Medulla oblongata (tissue), 1 donor: ENCODE measurements at regions not wholly inside any gene's neighbourhood (a gene's known extent, or its start where the extent isn't known, plus 50 kb on each side); places are given as distances from the start of the nearest gene placed in this dataset.

Experiments used
- DNase-seq: peaks from one replicate; pipeline ENCODE4 v3.0.0-alpha.2; 2015; ENCODE audit errors: extremely low spot score

DNA sequence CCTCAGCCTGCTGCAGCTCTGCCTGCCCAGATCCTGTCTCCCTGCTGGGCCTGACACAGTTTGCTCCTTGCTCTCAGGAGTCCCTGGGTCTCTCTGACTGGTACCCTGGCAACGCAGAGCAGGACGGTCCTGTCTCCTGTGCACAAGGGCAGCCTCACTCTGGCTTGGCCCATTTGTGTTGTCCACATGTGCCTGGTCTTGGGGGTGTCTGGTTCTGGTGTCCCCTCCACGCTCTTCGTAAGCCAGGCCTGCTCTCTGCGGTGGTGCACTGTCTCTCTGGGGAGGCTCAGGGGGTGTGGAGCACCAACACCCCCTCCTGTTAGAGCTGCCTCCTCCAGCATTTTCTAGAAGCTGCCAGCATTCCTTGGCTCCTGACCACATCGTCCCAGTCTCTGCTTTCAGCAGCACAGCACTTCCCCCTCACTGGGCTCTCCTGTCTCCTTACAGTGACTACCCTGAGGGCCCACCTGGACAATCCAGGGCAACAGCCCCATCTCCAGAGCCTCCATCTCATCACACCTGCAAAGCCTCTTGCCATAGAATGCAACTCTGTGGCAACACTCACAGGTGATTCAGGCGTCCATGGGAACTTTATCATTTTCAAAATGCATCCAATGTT is 235.6 kb upstream of the HS6ST1 start:
- DNase-seq, result no peak

DNA sequence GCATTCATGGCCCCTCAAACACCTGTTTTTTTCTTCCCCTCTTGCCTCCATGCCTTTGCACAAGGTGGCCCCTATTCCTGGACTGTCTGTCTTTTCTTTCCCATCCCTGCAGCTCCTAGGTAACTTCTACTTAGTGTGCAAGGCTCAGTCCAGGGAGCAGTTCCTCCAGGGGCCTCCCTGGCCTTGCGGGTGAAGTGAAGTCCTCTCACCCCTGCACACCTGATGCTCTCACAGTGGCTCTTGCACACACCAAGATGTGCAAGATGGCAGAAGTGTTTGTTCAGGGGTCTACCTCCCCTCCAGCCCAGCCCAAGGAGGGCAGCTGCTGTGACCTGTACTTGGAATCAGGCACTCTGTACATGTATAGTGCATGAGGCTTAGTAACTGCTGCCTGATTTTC is 236.8 kb upstream of the HS6ST1 start:
- no peak for DNase-seq

DNA sequence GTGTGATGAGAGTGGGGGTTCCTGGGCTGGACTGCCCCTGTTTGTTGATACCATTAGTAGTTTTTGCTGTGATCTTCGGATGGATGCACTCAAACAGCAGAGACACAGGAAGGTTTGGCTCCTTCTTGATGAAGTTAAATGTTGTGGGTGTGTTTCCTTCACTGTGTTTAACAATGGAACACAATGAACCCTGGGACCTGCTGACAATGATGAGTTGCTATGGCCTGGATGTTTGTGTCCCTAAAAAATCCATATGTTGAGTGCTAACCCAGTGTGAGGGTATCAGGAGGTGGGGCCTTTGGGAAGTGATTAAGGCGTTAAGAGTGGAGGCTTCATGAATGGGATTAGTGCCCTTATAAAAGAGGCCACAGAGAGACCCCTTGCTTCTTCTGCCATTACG is 237.4 kb upstream of the HS6ST1 start:
- no peak for DNase-seq

DNA sequence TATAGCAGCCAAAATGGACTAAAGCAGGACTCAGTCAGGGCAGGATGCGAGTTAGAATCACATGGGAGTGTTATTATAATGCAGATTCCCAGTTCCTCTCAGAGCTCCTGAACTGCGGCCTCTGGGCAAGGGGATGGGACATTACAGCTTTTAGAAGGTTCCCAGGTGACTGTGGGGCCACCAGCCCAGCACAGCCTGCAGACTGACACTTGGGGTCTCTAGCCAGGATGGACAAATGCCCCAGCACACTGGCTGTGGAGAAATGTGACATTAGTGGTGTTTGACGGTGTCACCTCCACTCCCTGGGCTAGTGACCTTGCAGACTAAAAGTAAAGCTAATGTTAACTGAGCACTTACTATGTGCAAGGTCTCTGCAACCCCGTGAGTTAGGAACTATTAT is 238.0 kb upstream of the HS6ST1 start:
- DNase-seq, result no peak

DNA sequence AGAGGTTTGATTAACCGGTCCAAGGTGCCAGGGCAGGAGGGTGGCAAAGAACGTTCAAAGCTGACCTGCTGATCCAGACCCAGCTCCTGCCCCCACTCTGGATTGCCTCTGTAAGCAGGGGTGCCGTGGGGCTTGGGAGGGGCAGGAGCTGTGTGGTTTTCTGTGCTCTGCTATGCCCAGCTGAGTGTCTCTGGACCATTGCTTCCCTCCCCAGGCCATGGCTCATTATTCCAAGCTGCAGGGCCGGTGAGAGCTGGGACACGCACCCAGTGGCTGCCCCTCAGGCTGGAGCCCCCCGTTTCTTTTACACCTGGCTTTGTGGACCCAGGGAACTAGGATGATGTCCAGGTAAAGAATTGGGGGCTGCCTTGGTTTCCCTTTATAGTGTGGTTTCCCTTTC is 238.4 kb upstream of the HS6ST1 start:
- DNase-seq, result no peak

DNA sequence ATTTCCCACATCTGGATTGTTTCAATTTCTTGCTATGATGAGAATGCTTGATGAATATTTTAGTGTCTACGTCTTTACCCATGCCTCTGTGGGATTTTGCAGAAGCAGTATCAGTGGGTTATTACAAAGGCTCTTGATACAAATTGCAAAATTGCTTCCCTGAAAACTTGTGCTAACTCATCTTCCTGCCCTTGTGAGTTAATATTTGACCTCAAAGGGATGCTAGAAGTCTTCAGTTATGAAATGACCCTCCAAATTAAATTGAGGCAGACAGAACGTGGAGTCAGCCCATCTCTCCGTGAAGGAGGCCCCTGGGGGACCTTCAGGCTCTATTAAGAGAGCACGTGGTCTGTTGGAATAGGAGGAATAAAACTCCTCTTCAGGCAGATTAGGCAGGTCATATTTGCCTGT is 239.2 kb upstream of the HS6ST1 start:
- DNase-seq, result no peak

DNA sequence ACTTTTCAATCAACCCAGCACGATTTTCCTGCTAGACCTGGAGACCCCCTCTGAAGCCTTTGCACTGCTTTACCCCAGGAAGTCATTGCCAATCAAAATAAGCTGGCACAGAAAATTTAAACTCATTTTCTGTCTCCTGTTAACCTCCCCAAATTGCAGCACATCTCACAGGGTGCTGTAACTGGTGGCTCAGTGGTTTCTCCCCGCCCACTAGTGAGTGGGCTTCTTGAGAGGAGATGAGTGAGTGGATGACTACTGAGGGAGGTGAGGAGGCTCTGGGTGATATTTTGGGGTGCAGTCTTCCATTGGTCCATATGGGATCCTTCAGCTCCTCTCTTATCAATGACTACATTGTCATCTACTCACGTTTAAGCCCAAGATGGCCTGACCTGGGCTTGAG is 239.8 kb upstream of the HS6ST1 start:
- no peak for DNase-seq

DNA sequence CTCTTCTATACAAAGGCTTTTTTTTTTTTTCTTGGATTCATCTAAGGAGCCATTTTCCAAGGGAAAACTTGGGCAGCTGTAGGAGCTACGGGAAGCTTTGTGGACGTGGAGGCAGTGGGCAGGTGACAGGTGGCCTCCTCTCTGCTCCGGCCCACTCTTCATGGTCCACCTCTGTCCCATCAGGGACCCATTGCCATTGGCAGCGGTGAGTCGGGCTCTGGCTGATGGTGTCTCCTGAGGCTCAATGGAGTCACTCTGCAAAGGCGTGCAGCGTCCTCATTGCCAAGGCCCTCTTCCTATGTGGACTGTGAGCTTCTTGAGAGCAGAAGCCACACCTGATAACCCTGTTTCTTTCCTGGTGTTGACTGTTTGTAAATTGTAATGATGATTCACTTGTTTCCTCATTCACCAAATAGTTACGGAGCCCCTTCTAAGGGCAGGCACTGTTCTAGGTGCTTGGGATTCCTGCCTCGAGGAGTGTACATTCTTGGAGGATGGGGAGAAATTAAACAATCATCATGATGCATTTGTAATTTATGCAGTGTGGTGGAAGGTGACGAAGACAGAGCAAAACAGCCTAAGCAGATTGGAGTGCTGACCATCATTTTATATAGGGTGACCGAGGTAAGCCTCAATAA is 240.3 kb upstream of the HS6ST1 start:
- no peak for DNase-seq

DNA sequence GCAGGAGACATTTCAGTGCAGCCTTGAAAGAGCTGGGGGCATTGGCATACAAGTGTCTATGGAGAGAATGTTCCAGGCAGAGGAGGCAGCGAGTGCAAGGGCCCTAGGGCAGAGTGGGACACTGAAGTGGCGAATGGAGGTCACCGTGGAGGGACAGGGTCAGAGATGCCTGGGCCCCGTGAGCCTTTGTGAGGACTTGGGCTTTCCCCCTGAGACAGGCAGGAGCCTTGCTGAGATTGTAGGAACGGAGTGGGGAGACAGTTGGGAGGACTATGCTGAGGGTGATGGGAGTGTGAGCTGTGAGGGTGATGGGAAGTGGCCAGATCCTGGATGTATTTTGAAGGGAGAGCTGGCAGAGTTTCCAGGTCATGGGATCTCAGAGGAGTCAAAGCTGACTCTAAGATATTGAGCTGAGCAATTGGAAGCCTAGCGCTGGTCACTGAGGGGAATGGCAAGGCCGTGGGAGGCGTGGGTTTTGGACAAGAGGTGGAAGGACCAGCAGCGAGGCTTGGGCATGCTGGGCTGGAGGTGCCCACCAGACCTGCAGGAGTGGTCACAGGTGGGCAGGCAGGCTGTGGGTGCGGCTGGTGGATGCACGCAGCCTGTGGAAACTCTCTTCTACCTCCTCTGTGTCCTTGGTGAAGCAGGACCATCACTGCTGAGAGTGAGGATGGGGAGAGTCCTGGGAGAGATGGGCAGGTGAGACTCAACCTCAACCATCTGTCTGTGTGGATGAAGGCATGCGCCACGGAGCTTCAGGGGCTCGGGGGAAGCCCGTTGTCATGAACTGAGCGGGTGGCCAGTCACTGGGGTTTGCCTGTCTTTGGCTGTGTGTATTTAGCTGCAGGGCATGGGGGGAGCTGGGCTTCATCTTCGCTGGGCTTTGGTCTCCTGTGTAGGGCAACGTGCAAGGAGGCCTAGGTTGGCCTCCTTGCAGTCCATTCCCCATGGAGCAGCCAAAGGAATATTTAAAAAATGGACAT is 241.2 kb upstream of the HS6ST1 start:
- DNase-seq, result no peak

DNA sequence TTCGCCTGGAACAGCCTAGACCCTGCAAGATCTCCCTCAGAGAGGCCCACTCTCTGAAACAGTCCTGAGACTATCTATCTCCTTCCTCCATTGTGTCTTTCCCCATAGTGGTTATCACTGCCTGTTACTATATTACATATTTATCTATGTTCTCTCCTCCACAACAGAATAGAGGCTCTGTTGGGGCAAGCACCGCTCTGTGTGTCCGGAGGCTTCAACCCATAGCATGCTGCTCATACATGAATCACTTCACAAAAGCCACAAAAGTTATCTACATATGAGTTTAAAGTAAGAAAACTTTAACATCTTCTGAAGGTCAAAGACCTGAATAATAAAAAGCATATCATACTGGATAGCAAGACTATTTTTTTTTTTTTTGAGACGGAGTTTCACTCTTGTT is 242.1 kb upstream of the HS6ST1 start:
- no peak for DNase-seq

DNA sequence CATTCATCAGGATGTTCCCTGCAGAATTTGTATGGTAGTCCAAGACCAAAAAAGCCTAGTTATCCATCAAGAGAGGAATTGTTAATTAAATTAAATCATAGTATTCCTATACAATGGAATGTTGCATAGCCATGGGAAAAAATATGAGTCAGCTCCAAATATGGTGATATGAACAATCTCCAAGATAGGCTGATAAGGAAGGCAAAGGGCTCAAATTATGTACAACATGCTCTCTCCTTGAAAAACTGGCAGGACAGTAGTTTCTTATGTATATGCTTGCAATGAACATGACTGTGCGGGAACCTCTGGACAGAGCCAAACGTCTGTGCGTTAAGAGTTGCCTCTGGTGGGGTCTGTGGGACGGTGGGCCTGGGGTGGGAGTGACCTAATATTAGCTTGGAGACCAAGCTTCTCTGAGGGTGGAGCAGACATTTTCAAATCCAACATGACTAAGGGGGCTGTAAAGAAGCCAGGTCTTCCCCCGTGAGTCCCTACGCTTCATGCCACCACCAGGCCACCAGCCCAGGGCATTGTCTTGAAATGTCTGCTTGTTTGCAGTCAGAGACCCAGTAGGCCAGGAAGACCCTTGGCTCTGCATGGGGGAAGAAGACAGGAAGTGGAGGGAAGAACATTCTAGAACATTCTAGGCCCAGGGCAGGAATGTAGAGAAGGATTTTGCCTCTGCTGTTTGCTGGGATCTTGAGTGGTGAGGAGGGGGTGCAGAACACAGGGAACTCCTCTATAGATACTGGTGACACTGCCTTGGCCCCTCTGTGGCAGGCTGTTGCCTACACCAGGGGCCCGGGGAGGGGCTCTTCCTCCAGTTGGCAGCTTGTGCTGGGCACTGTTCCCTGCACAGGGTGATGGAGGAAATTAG is 244.0 kb upstream of the HS6ST1 start:
- DNase-seq, result no peak

DNA sequence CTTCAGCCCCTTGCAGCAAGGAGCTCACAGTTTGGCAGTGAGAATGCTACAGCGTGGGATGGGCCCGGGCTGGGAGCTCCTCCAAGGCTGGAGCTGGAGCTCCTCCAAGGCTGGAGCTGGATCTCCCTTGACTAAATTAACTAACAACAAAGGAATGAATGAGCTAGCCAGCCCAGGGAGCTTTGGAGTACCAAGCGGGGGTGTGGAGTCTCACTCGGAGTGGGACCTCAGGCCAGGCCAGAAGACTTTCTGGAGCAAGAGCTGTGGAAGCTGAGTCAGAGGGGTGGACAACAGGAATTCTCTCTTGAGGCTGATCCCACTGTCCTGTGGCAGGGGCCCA is 244.7 kb upstream of the HS6ST1 start:
- peak; percentile 82 for DNase-seq

DNA sequence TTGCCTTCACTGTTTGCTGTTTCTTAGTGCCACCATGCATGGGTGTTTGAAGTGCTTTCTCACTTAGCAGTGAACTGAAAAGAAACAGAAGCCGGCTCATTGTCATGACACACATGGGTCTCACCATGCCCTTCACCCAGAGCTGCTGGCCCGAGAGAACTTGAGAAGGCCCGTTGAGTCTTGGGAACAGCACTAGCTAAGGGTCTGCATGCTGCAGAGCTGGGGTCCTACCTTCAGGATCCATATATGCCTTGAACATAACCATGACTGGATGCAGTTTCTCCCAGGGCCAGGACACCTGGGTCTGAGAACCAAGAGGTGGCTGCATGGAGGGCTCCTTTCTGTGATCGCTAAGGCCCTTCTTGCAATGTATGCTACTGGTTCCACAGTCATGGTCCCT is 245.5 kb upstream of the HS6ST1 start:
- DNase-seq, result no peak

DNA sequence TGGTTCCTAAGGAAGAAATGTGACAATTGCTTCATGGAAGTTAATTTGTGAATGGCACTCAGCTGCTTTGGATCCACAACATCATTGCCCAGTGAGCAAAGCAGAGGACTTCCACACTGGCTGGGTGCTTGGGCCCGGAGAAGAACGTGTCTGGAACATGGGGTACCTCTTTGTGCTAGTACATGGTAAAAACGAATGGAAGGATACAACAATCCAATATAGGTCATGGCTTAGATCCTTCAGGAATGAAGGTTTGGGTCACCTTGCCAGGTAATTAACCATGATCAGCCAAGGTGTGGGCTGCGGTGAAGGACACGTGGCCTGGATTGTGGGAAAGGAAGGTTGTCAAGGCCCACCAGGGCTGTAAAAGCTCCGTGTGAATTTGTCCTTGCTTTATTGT is 245.9 kb upstream of the HS6ST1 start:
- DNase-seq, result no peak

DNA sequence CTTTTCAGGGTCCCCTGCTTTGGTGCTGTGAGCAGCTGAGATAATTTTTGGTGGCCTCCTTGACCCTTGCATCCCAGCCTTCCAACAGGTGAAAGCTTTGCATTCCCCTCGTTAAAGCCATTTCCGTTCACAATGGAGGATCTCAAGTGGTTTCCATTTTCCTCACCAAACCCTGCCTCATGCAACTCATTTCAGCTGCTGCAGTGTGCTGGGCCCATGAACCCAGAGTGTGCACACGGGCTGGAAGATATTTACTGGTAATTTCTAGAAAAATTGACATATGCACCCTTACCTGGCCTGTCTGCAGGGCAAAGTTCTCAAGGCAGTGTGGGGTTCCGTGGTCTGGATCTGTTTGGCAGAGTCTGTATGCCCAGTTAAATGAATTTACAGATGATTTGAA is 246.8 kb upstream of the HS6ST1 start:
- DNase-seq, result no peak

DNA sequence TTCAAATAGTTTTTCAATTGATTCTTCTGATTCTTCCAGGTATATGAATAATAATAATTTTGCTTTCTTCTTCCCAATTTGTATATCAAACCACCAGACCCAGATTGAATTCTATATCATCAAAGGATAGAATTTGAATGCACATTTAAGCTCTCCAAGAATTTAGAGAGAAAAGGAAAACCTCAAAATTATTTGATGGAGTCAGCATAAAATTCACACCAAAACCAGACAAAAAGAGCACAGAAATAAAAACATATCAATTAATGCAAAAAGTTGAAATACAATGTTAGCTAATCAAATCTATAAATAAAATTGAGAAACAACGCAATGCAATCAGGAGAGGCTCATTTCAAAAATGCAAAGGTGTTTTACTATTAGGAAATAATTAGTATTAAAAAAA is 248.0 kb upstream of the HS6ST1 start:
- DNase-seq, result no peak

DNA sequence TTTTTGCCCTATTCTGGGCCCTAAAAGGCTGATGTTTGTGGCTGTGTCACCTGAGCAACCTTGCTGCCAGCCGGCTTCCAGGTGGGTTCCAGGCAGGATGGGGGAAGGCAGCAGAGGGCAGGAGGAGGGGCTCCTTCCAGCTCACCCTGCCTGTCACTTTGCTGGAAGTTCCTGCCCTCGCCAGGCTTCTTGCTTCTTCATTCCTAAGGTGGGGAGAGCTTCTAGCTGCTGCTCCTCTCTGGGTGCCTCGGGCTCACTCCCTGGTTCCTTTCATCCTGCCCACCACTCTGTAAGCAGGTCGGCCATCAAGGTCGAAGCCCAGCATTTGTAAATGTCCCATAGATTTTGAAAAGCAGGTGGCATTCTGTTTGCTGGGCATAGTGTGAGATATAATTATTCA is 249.4 kb upstream of the HS6ST1 start:
- no peak for DNase-seq

DNA sequence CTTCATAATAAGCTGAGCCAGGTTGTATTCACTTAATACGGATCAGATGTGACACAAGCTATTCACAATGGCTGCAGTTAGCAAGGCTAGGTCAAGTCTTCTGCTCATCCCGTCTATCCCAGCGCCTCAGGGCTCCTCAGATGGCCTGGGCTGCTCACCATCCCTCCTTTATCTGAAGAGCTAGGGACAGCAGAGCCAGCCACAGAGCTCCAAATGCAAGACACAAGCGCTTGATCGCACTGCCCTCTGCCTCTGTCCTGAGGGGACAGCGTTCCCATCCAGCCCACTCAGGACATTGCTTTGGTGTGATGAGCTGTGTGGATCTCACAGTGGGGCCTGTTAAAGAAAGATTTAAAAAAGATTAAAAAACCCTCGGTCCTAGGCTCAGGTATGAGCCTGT is 254.4 kb upstream of the HS6ST1 start:
- no peak for DNase-seq

DNA sequence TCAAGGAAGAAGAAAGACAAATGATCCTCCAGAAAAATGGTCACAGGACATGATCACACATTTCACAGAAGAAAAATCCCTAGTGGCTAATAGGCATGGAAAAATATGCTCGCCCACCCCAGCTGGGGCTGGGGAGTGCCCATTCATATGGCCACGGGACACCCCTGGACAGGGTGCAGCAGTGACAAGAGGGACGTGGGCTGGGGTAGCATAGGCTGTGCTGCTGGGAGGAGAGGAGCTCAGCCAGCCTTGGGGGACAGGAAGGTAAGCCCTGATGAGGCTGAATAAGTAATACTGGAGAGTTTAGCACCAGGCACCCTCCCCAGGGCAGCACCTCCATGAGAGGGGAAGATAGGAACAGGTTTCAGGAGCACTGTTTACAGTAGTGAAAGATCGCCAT is 254.9 kb upstream of the HS6ST1 start:
- DNase-seq, result no peak

DNA sequence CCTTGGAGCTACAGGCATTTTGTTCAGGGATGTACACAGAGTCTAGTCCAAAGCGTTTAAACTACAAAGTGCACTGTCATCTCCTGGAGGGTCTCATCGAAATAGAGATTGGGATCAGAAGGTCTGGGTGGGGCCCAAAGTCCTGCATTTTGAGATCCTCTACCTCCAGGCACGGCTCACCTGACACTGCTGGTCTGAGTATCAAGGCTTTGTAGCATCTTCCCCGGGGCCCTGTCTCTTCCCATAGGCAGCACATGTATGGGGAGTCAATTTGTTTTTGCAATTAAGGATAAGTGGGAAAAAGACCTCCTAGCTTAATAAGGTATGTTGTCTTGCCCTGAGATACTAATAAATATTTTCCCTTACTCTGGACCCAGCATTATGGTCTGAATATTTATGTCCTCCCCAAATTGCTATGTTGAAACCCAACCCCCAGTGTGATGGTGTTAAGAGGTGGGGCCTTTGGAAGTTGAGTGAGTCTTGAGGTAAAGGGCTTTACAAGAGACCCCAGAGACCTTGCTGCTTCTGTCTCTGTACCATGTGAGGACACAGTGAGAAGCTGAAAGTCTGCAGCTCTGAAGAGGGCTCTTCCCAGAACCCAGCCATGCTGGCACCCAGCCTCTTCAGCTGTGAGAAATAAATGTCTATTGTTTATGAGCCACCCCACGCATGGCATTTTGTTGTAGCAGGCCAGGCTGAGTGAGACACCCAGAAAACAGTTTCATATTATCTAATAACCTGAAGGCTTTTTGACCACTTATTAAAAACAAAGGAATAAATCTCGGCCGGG is 258.7 kb upstream of the HS6ST1 start:
- peak; percentile 19 for DNase-seq
